ENCODE measurements at regions not wholly inside any gene's neighbourhood (a gene's known extent, or its start where the extent isn't known, plus 50 kb on each side); places are given as distances from the start of the nearest gene placed in this dataset.
A peak's percentile ranks its signal among the peaks of the same experiment; 100 is the strongest.

GRCh38 chr9:107940616-107941595 is 451.3 kb upstream of the KLF4 start:
- H3K9me3 ChIP-seq, result no peaks in the 10 kb centered on the region
- H3K4me1 ChIP-seq, result no peaks in the 10 kb centered on the region
- H3K36me3 ChIP-seq, result no peaks in the 10 kb centered on the region
- ATAC-seq, result no peak
- intact Hi-C loops (cut with DNase I), result no loop called here
- TF ChIP-seq, protein P1, sequence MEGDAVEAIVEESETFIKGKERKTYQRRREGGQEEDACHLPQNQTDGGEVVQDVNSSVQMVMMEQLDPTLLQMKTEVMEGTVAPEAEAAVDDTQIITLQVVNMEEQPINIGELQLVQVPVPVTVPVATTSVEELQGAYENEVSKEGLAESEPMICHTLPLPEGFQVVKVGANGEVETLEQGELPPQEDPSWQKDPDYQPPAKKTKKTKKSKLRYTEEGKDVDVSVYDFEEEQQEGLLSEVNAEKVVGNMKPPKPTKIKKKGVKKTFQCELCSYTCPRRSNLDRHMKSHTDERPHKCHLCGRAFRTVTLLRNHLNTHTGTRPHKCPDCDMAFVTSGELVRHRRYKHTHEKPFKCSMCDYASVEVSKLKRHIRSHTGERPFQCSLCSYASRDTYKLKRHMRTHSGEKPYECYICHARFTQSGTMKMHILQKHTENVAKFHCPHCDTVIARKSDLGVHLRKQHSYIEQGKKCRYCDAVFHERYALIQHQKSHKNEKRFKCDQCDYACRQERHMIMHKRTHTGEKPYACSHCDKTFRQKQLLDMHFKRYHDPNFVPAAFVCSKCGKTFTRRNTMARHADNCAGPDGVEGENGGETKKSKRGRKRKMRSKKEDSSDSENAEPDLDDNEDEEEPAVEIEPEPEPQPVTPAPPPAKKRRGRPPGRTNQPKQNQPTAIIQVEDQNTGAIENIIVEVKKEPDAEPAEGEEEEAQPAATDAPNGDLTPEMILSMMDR (IDR thresholded peaks at IDR 0.05), result no peak
- no peak for TF ChIP-seq POLR2A (IDR thresholded peaks at IDR 0.05)
- no peak overlapping the region for H3K27ac ChIP-seq
- DNase-seq, result no peak
- no peaks in the 10 kb centered on the region for H3K27me3 ChIP-seq
- 54% methylated on average over 7 of the region's 7 CpGs for whole genome bisulfite sequencing (ENCODE audit: insufficient coverage, low coverage, low lambda C conversion rate, missing lambda C conversion rate)
- H3K4me3 ChIP-seq, result no peak overlapping the region

DNA sequence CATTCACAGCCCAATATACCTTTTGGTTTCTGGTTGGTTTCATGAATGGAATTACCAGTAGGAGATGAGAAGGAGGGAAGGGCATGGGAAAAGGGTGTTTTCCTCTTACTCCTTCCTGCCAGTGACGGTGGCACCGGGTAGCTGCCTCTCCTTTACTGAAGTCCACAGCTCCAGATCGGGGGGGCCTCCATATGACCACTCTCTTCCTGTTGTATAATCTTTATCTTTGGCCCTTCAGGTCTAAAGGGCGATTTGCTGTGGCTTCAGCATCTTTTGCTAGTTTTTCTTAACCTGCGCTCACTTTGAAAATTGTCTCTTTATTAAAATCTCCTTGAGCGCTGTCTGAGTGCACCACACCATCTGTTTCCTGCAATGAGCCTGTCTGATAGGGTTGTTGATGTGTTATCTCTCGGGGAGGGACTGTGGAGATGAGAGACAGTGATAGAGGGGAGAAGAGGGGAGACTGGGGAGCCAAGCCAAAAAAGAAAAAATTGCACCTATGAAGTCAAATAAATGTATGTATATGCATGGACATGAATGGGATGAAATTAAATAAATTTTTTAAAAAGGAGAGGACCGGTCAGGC is 449.3 kb upstream of the KLF4 start:
- no peak overlapping the region for H3K4me3 ChIP-seq
- no peaks in the 10 kb centered on the region for H3K36me3 ChIP-seq
- no peaks in the 10 kb centered on the region for H3K27me3 ChIP-seq
- WGBS (ENCODE audit: insufficient coverage, low coverage, low lambda C conversion rate, missing lambda C conversion rate), result 55% methylated on average over 6 of the region's 8 CpGs
- no peaks in the 10 kb centered on the region for H3K9me3 ChIP-seq
- intact Hi-C loops (cut with DNase I), result no loop called here
- no peak overlapping the region for H3K27ac ChIP-seq
- ATAC-seq (no peak), DNase-seq (no peak)
- H3K4me1 ChIP-seq, result no peaks in the 10 kb centered on the region
- no peak for TF ChIP-seq POLR2A (IDR thresholded peaks at IDR 0.05)
- TF ChIP-seq, protein P1 (IDR thresholded peaks at IDR 0.05), result no peak

DNA sequence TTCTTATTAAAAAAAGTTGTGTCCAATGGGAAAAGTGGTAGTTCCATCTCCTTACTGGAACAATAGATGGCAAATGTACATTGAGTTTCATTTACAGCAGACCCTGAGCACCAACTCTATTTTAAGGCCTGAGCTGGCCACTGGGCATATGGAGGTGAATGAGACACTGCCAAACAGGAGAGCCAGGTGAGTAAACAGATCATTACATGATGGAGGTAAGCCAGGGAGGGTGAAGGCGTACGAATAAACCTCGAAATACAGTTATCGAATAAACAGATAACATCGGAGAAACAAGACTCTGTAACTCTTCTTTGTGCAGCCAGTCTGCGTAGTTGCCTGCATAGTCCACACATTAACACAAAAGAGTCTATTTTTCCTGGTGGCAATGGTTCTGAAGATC is 446.4 kb upstream of the KLF4 start:
- peak in 2 of 4 donors; percentile 41 to 48 for ATAC-seq
- TF ChIP-seq, protein P1 (IDR thresholded peaks at IDR 0.05), result no peak
- TF ChIP-seq POLR2A (IDR thresholded peaks at IDR 0.05), result no peak
- WGBS (ENCODE audit: insufficient coverage, low coverage, low lambda C conversion rate, missing lambda C conversion rate), result 37% methylated on average over 6 of the region's 6 CpGs

GRCh38 chr9:107933516-107933915 is 443.9 kb upstream of the KLF4 start:
- H3K27me3 ChIP-seq, result no peaks in the 10 kb centered on the region
- 57% methylated on average over 6 of the region's 6 CpGs for WGBS (ENCODE audit: insufficient coverage, low coverage, low lambda C conversion rate, missing lambda C conversion rate)
- no peaks in the 10 kb centered on the region for H3K9me3 ChIP-seq
- DNase-seq (no peak), ATAC-seq (no peak)
- intact Hi-C loops (cut with DNase I), result no loop called here
- no peaks in the 10 kb centered on the region for H3K4me1 ChIP-seq
- no peak overlapping the region for H3K27ac ChIP-seq
- no peaks in the 10 kb centered on the region for H3K36me3 ChIP-seq
- no peak overlapping the region for H3K4me3 ChIP-seq
- no peak for TF ChIP-seq POLR2A (IDR thresholded peaks at IDR 0.05)
- TF ChIP-seq, protein P1 (IDR thresholded peaks at IDR 0.05), result no peak

More for the DNA sequence above, 446.4 kb upstream of the KLF4 start:
- intact Hi-C loops (cut with DNase I), result no loop called here
- Histone ChIP-seq H3K9me3 (no peaks in the 10 kb centered on the region), H3K36me3 (no peaks in the 10 kb centered on the region), H3K4me1 (no peaks in the 10 kb centered on the region), H3K27me3 (no peaks in the 10 kb centered on the region), H3K4me3 (no peak overlapping the region), H3K27ac (no peak overlapping the region)
- DNase-seq, result no peak

Measured in right lobe of liver (tissue), 6 donors.